ENCODE measurements at regions not wholly inside any gene's neighbourhood (a gene's known extent, or its start where the extent isn't known, plus 50 kb on each side); places are given as distances from the start of the nearest gene placed in this dataset.
A peak's percentile ranks its signal among the peaks of the same experiment; 100 is the strongest.

DNA sequence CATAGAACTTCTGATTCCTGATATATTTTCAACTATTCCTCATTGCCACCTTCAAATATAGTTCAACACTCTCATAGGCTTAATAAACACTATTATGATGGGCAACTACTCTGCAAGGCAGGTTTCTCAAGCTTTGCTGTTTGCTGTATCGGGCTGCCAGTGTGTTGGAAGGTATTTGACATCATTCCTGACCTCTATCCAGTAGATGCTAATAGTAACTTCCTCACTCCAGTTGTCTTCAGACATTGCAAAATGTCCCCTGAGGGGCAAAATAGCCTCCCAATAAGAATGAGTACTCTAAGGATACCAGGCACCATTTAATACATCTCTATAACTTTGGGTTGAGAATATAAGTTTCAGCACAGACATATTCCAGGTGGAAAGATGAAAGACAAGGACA lies 147.5 kb upstream of the PFN2 start:
- H3K4me1 ChIP-seq (ENCODE audit: control insufficient read depth, extremely low read depth, insufficient read depth, low read length): peaks cover 2% of the 10 kb centered on the region
- no peaks in the 10 kb centered on the region for H3K27me3 ChIP-seq (ENCODE audit: control insufficient read depth, insufficient read depth, low read length)
- H3K9me3 ChIP-seq (ENCODE audit: control insufficient read depth, insufficient read depth, low read depth, low read length): no peaks in the 10 kb centered on the region
- DNase-seq (ENCODE audit: low read depth in 2 of 2): no peak
- no peak overlapping the region for H2AFZ ChIP-seq (ENCODE audit: low read length)
- no peak overlapping the region for H3K4me3 ChIP-seq (replicated peaks in 1 of 4; ENCODE audit: control extremely low read depth in 1 of 4, insufficient read depth in 1 of 4, low read depth in 3 of 4, low read length in 4 of 4)
- no peaks in the 10 kb centered on the region for H3K79me2 ChIP-seq (ENCODE audit: control insufficient read depth, insufficient read depth, low read length)
- no peaks in the 10 kb centered on the region for H3K36me3 ChIP-seq (ENCODE audit: control insufficient read depth, insufficient read depth, low read length)
- H4K20me1 ChIP-seq (ENCODE audit: control insufficient read depth, extremely low read depth, insufficient read depth, low read length): no peaks in the 10 kb centered on the region
- H3K27ac ChIP-seq (ENCODE audit: insufficient read depth, low read length): no peak overlapping the region
- H3K9ac ChIP-seq (ENCODE audit: insufficient read depth, low read length): no peak overlapping the region
- H3K4me2 ChIP-seq (ENCODE audit: extremely low read depth, insufficient read depth, low read length): no peak overlapping the region
- TF ChIP-seq CTCF (conservative IDR thresholded peaks at IDR 0.05 in 1 of 2, IDR thresholded peaks at IDR 0.05 in 1 of 2; ENCODE audit: low read depth in 1 of 2, low read length in 2 of 2) (no peak), EZH2 (IDR thresholded peaks at IDR 0.05; ENCODE audit: low read length, missing control alignments) (no peak)

DNA sequence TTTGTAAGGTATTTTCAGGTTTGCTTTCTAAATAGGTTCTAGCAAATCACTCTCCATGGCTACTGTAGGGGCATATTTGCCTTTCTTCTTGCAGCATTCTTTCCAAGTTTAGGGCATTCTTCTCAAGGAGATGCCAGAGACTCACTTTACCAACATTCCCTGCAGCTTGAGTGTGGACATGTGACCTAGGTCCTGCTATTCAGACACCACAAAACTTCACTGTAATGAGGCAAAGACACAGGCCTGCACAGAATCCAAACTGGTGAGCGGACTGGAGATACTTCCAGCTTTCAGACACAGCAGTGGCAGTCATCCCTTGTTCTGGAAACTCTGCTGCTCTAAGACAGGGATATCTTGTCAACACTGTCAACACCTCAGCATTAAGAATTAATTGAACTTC lies 146.4 kb upstream of the PFN2 start:
- H4K20me1 ChIP-seq (ENCODE audit: control insufficient read depth, extremely low read depth, insufficient read depth, low read length): no peaks in the 10 kb centered on the region
- no peaks in the 10 kb centered on the region for H3K9me3 ChIP-seq (ENCODE audit: control insufficient read depth, insufficient read depth, low read depth, low read length)
- DNase-seq (ENCODE audit: low read depth in 2 of 2): peak in 1 of 2 donors; percentile 36
- TF ChIP-seq EZH2 (IDR thresholded peaks at IDR 0.05; ENCODE audit: low read length, missing control alignments): no peak
- TF ChIP-seq CTCF (conservative IDR thresholded peaks at IDR 0.05 in 1 of 2, IDR thresholded peaks at IDR 0.05 in 1 of 2; ENCODE audit: low read depth in 1 of 2, low read length in 2 of 2): no peak
- H3K36me3 ChIP-seq (ENCODE audit: control insufficient read depth, insufficient read depth, low read length): no peaks in the 10 kb centered on the region
- no peak overlapping the region for H3K4me2 ChIP-seq (ENCODE audit: extremely low read depth, insufficient read depth, low read length)
- H3K4me1 ChIP-seq (ENCODE audit: control insufficient read depth, extremely low read depth, insufficient read depth, low read length): peaks cover 2% of the 10 kb centered on the region
- no peaks in the 10 kb centered on the region for H3K79me2 ChIP-seq (ENCODE audit: control insufficient read depth, insufficient read depth, low read length)
- no peak overlapping the region for H3K9ac ChIP-seq (ENCODE audit: insufficient read depth, low read length)
- H3K27ac ChIP-seq (ENCODE audit: insufficient read depth, low read length): no peak overlapping the region
- H3K27me3 ChIP-seq (ENCODE audit: control insufficient read depth, insufficient read depth, low read length): no peaks in the 10 kb centered on the region
- H3K4me3 ChIP-seq (replicated peaks in 1 of 4; ENCODE audit: control extremely low read depth in 1 of 4, insufficient read depth in 1 of 4, low read depth in 3 of 4, low read length in 4 of 4): no peak overlapping the region
- H2AFZ ChIP-seq (ENCODE audit: low read length): no peak overlapping the region

DNA sequence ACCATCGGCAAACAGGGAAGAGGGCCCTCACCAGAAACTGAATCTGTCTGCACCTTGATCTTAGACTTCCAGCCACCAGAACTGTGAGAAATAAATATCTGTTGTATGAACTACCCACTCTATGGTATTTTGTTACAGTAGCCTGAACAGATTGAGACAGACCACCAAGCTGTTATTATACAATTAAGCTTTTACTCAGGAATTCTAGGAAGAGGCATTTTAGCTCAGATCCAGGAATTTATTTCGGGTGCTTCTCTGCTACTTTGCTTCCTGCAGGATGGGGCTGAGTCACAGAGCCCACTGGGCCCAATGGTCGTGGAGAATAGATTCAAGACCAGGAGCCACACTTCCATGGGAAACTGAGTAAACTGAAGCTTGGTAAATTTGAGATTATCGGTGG lies 145.5 kb upstream of the PFN2 start:
- TF ChIP-seq EZH2 (IDR thresholded peaks at IDR 0.05; ENCODE audit: low read length, missing control alignments) (no peak), CTCF (conservative IDR thresholded peaks at IDR 0.05 in 1 of 2, IDR thresholded peaks at IDR 0.05 in 1 of 2; ENCODE audit: low read depth in 1 of 2, low read length in 2 of 2) (no peak)
- Histone ChIP-seq H3K9ac (ENCODE audit: insufficient read depth, low read length) (no peak overlapping the region), H3K4me2 (ENCODE audit: extremely low read depth, insufficient read depth, low read length) (no peak overlapping the region), H4K20me1 (ENCODE audit: control insufficient read depth, extremely low read depth, insufficient read depth, low read length) (no peaks in the 10 kb centered on the region), H3K27me3 (ENCODE audit: control insufficient read depth, insufficient read depth, low read length) (no peaks in the 10 kb centered on the region), H3K9me3 (ENCODE audit: control insufficient read depth, insufficient read depth, low read depth, low read length) (no peaks in the 10 kb centered on the region), H3K4me3 (replicated peaks in 1 of 4; ENCODE audit: control extremely low read depth in 1 of 4, insufficient read depth in 1 of 4, low read depth in 3 of 4, low read length in 4 of 4) (no peak overlapping the region), H3K27ac (ENCODE audit: insufficient read depth, low read length) (no peak overlapping the region), H3K79me2 (ENCODE audit: control insufficient read depth, insufficient read depth, low read length) (no peaks in the 10 kb centered on the region), H3K36me3 (ENCODE audit: control insufficient read depth, insufficient read depth, low read length) (no peaks in the 10 kb centered on the region), H3K4me1 (ENCODE audit: control insufficient read depth, extremely low read depth, insufficient read depth, low read length) (peaks cover 2% of the 10 kb centered on the region), H2AFZ (ENCODE audit: low read length) (no peak overlapping the region)
- DNase-seq (ENCODE audit: low read depth in 2 of 2): no peak

All from fibroblast of lung (primary cell).